HG02970 (cell line): ENCODE measurements at regions not wholly inside any gene's neighbourhood (a gene's known extent, or its start where the extent isn't known, plus 50 kb on each side); places are given as distances from the start of the nearest gene placed in this dataset.
"Not testable (repeated sequence)": the region's sequence is repeated elsewhere in the genome, so short reads cannot be mapped to it uniquely, and the experiment has no call there.

Source experiments
- ATAC-seq: cut with Tn5 transposase; IDR thresholded peaks from one replicate; pipeline ENCODE4 v1.9.1; 2021; ENCODE audit warnings: mild to moderate bottlenecking, moderate library complexity, moderate number of reproducible peaks; ENCODE audit not compliant: unreplicated experiment, low FRiP score

GRCh38 chr11:37969336-37969735 lies 1371.3 kb upstream of the RAG2 start:
- not testable (repeated sequence) for ATAC-seq

GRCh38 chr11:37968148-37968547 lies 1370.1 kb upstream of the RAG2 start:
- ATAC-seq, result no peak

GRCh38 chr11:37967635-37968034 lies 1369.6 kb upstream of the RAG2 start:
- no peak for ATAC-seq

- ATAC-seq, result no peak
Observed at GRCh38 chr11:37963440-37963839, 1365.4 kb upstream of the RAG2 start.

GRCh38 chr11:37957717-37958116 lies 1359.7 kb upstream of the RAG2 start:
- no peak for ATAC-seq

- ATAC-seq, result no peak
Observed at GRCh38 chr11:37951996-37952395, 1354.0 kb upstream of the RAG2 start.

- ATAC-seq, result no peak
Observed at GRCh38 chr11:37948258-37948657, 1350.2 kb upstream of the RAG2 start.

- no peak for ATAC-seq
Observed at GRCh38 chr11:37947821-37948220, 1349.8 kb upstream of the RAG2 start.

- no peak for ATAC-seq
Observed at GRCh38 chr11:37946155-37946766, 1348.2 kb upstream of the RAG2 start.

GRCh38 chr11:37942081-37942480 lies 1344.0 kb upstream of the RAG2 start:
- no peak for ATAC-seq

- ATAC-seq, result no peak
Observed at GRCh38 chr11:37929100-37929653, 1331.1 kb upstream of the RAG2 start.

GRCh38 chr11:37926772-37927171 lies 1328.7 kb upstream of the RAG2 start:
- no peak for ATAC-seq

GRCh38 chr11:37916331-37916730 lies 1318.3 kb upstream of the RAG2 start:
- no peak for ATAC-seq

GRCh38 chr11:37914859-37915258 lies 1316.8 kb upstream of the RAG2 start:
- ATAC-seq, result no peak

GRCh38 chr11:37908219-37908548 lies 1310.1 kb upstream of the RAG2 start:
- ATAC-seq, result no peak

- ATAC-seq, result no peak
Observed at GRCh38 chr11:37907436-37908218, 1309.6 kb upstream of the RAG2 start.

- no peak for ATAC-seq
Observed at GRCh38 chr11:37905707-37906417, 1307.8 kb upstream of the RAG2 start.

- no peak for ATAC-seq
Observed at GRCh38 chr11:37896016-37896415, 1298.0 kb upstream of the RAG2 start.

- ATAC-seq, result no peak
Observed at GRCh38 chr11:37881741-37882140, 1283.7 kb upstream of the RAG2 start.

- no peak for ATAC-seq
Observed at GRCh38 chr11:37861671-37862070, 1263.6 kb upstream of the RAG2 start.

- not testable (repeated sequence) for ATAC-seq
Observed at GRCh38 chr11:37858806-37859537, 1260.9 kb upstream of the RAG2 start.
